GM12878 (cell line): ENCODE measurements at regions not wholly inside any gene's neighbourhood (a gene's known extent, or its start where the extent isn't known, plus 50 kb on each side); places are given as distances from the start of the nearest gene placed in this dataset.

Source experiments
- ATAC-seq: fragments of 200-7000 bp; cut with Tn5 transposase; 3 replicates; pipeline ENCODE4 v1.9.1; 2020; ENCODE audit warnings: mild to moderate bottlenecking, moderate library complexity
- BruUV-seq: library from RNA; stranded (reverse); fragments of 400-500 nt; replicated peaks from 2 replicates; lab custom pipeline; 2021; lab: Mats Ljungman, UMichigan
- CTCF ChIA-PET: fragments of 300-600 bp; sonication (Branson Sonifier 250); formaldehyde crosslinking; extraction: SDS; loops from one replicate; lab custom pipeline; 2021; ENCODE audit warnings: inconsistent platforms; lab: Yijun Ruan, JAX
- POLR2A ChIA-PET: fragments of 350-600 bp; formaldehyde crosslinking; extraction: SDS; loops from one replicate; lab custom pipeline; 2021; ENCODE audit warnings: inconsistent platforms; lab: Charles Lee
- RAD21 ChIA-PET: fragments of 300-600 bp; sonication (Branson Sonifier 250); formaldehyde crosslinking; loops from one replicate; lab custom pipeline; 2023; ENCODE audit warnings: antibody characterized with exemption; ENCODE audit not compliant: unreplicated experiment; lab: Charles Lee
- SMC1A ChIA-PET: fragments of 300-600 bp; sonication (Branson Sonifier 250); formaldehyde crosslinking; loops from one replicate; lab custom pipeline; 2023; ENCODE audit not compliant: unreplicated experiment, uncharacterized antibody; lab: Charles Lee
- DNase-seq: peaks from one replicate; pipeline ENCODE4 v3.0.0-alpha.2; 2011; ENCODE audit warnings: low read depth, low spot score
- FAIRE-seq: peaks from 3 replicates; lab custom pipeline; 2011; peaks lifted over from hg19 to GRCh38; lab: Jason Lieb, UNC
- H2AFZ ChIP-seq: 2 replicates; pipeline ENCODE4 v1.6.0; 2011; ENCODE audit warnings: low read depth, low read length, control low read depth; ENCODE audit not compliant: control insufficient read depth
- H3K27ac ChIP-seq: 2 replicates; pipeline ENCODE4 v1.5.1; 2011; ENCODE audit warnings: control low read depth; ENCODE audit not compliant: control insufficient read depth, insufficient read depth
- H3K27me3 ChIP-seq, 2 experiments: replicated peaks in 1 of 2; 2 replicates each; pipeline versions ENCODE4 v1.6.0 to v1.6.1; 2011; ENCODE audit warnings: low read length in 1 of 2; ENCODE audit not compliant: control insufficient read depth in 2 of 2, insufficient read depth in 2 of 2
- H3K36me3 ChIP-seq, 2 experiments: 2 replicates each; pipeline ENCODE4 v1.5.1; 2011; ENCODE audit warnings: low read length in 1 of 2; ENCODE audit not compliant: control insufficient read depth in 2 of 2, insufficient read depth in 2 of 2
- H3K4me1 ChIP-seq: 2 replicates; pipeline ENCODE4 v1.6.1; 2011; ENCODE audit warnings: mild to moderate bottlenecking, low read length, moderate library complexity, mixed read lengths; ENCODE audit not compliant: control insufficient read depth, insufficient read depth
- H3K4me2 ChIP-seq: 2 replicates; pipeline ENCODE4 v1.6.0; 2011; ENCODE audit warnings: control low read depth; ENCODE audit not compliant: control insufficient read depth, insufficient read depth
- H3K4me3 ChIP-seq: fragments of 200-600 bp; sonication (generic); 2 replicates; pipeline ENCODE4 v1.5.1; 2016
- H3K79me2 ChIP-seq: 2 replicates; pipeline ENCODE4 v1.6.0; 2011; ENCODE audit warnings: low read length; ENCODE audit not compliant: control insufficient read depth, insufficient read depth
- H3K9ac ChIP-seq: 2 replicates; pipeline ENCODE4 v1.8.0; 2011; ENCODE audit warnings: low read length, control low read depth, mixed read lengths; ENCODE audit not compliant: control insufficient read depth, insufficient read depth
- H3K9me3 ChIP-seq: replicated peaks from 3 replicates; pipeline ENCODE4 v1.5.1; 2011; ENCODE audit warnings: mild to moderate bottlenecking, low read length; ENCODE audit not compliant: control insufficient read depth, insufficient read depth
- H4K20me1 ChIP-seq: 2 replicates; pipeline ENCODE4 v1.6.0; 2011; ENCODE audit not compliant: control insufficient read depth, insufficient read depth
- CEBPB ChIP-seq, 2 experiments: fragments of 150-350 bp in 1 of 2; IDR thresholded peaks; 2 replicates each; pipeline ENCODE4 v1.6.1; 2012 to 2014; ENCODE audit warnings: low read depth in 2 of 2, low read length in 2 of 2, borderline replicate concordance in 1 of 2, inconsistent platforms in 1 of 2
- FOXM1 ChIP-seq: IDR thresholded peaks from 2 replicates; pipeline ENCODE4 v1.6.1; 2012; ENCODE audit warnings: low read depth, mild to moderate bottlenecking, inconsistent platforms, low read length, moderate library complexity
- KDM1A ChIP-seq: fragments of 200-600 bp; sonication (generic); IDR thresholded peaks from 2 replicates; pipeline ENCODE4 v1.6.1; 2016; ENCODE audit warnings: borderline replicate concordance
- NBN ChIP-seq: fragments of 450-650 bp; IDR thresholded peaks from 2 replicates; pipeline ENCODE4 v1.6.1; 2016
- TARDBP ChIP-seq: IDR thresholded peaks from 2 replicates; pipeline ENCODE4 v1.6.1; 2016; ENCODE audit warnings: borderline replicate concordance
- ZBED1 ChIP-seq: IDR thresholded peaks from 2 replicates; pipeline ENCODE4 v1.6.1; 2016; ENCODE audit warnings: borderline replicate concordance
- ZBTB11 ChIP-seq: fragments of 450-650 bp; formaldehyde crosslinking; IDR thresholded peaks from 2 replicates; pipeline ENCODE4 v1.5.0; 2022; ENCODE audit warnings: mild to moderate bottlenecking, missing genetic modification characterization
- WGBS: methylation state at CpG from one replicate; pipeline ENCODE4 v1.1.6; 2016; ENCODE audit warnings: low lambda C conversion rate; ENCODE audit not compliant: insufficient replicate concordance, insufficient coverage; ENCODE audit errors: missing lambda C conversion rate; 5-methylcytosine and 5-hydroxymethylcytosine counted together
- in situ Hi-C: fragments of 300-500 bp; cut with MboI; formaldehyde crosslinking; loops from 9 replicates; pipeline ENCODE4 v1.14.3; 2018; ENCODE audit warnings: mixed read lengths
- intact Hi-C: fragments of 100-400 bp; cut with micrococcal nuclease; formaldehyde crosslinking; loops from one replicate; pipeline ENCODE4 v1.14.2; 2022; ENCODE audit not compliant: unreplicated experiment

- TF ChIP-seq ZBTB11 (CRISPR knock-in tag) (no peak), FOXM1 (peak; percentile 76; the same call in 1 of the 2 replicates), CEBPB (IDR thresholded peaks at IDR 0.05; ENCODE audit: borderline replicate concordance in 1 of 2, low read depth in 2 of 2, low read length in 2 of 2) (no peak), KDM1A (no peak)
Observed at GRCh38 chr12:103181366-103182152, 224.1 kb downstream of the ASCL1 start (continued).

- peaks cover 3% of the 10 kb centered on the region for H3K9me3 ChIP-seq
- no peak overlapping the region for H3K4me2 ChIP-seq
- no peaks in the 10 kb centered on the region for H4K20me1 ChIP-seq
- H3K79me2 ChIP-seq: no peaks in the 10 kb centered on the region
- no peak overlapping the region for H3K27ac ChIP-seq
- H3K27me3 ChIP-seq: no peaks in the 10 kb centered on the region
- H2AFZ ChIP-seq: 0 out of 2 replicates have a peak overlapping the region, but pooled peaks have one; percentile 58
- WGBS: 0% methylated on average over 1 of the region's 1 CpG
- intact Hi-C loops (loop anchor here (5.0 kb wide), 2 partner anchors 40 to 260 kb away; no protein-coding TSS in a partner anchor), in situ Hi-C loops (loop anchor here (5.0 kb wide), 1 partner anchor 320 kb away; no protein-coding TSS in a partner anchor)
- ChIA-PET POLR2A (interaction anchor here (1.0 to 1.3 kb wide), 4 partner anchors 68 to 234 kb away, joined by 3 to 8 read pairs (median 4); no protein-coding TSS in a partner anchor), RAD21 (interaction anchor here (0.6 to 4.8 kb wide), 33 partner anchors 11 to 367 kb away, joined by 3 to 67 read pairs (median 7); no protein-coding TSS in a partner anchor), CTCF (interaction anchor here (0.7 to 3.4 kb wide), 19 partner anchors 9 to 451 kb away, joined by 3 to 39 read pairs (median 7); no protein-coding TSS in a partner anchor), SMC1A (interaction anchor here (0.5 to 5.8 kb wide), 32 partner anchors 9 to 785 kb away, joined by 3 to 72 read pairs (median 9); partner anchors contain the start of gene C12orf42)
- FAIRE-seq (no peak), DNase-seq (no peak), ATAC-seq (peak; percentile 8)
- no peaks in the 10 kb centered on the region for H3K36me3 ChIP-seq
- H3K4me1 ChIP-seq: no peaks in the 10 kb centered on the region
- TF ChIP-seq TARDBP (no peak), NBN (no peak), ZBED1 (no peak)
- H3K9ac ChIP-seq: no peak overlapping the region
- H3K4me3 ChIP-seq: no peak overlapping the region
- no TSS peak for BruUV-seq
Observed at GRCh38 chr12:103182299-103182698, 224.8 kb downstream of the ASCL1 start.
